Endothelial cell (in vitro differentiated cells): ENCODE measurements at regions not wholly inside any gene's neighbourhood (a gene's known extent, or its start where the extent isn't known, plus 50 kb on each side); places are given as distances from the start of the nearest gene placed in this dataset.
"Not testable (repeated sequence)": the region's sequence is repeated elsewhere in the genome, so short reads cannot be mapped to it uniquely, and the experiment has no call there.

ENCODE experiments used
- DNase-seq: peaks from one replicate; pipeline ENCODE4 v3.0.0; 2021; ENCODE audit warnings: low spot score
- H3K27ac Mint-ChIP-seq: one replicate; pipeline ENCODE4 v1.8.0; 2021; ENCODE audit warnings: mixed read lengths, inconsistent platforms; ENCODE audit not compliant: unreplicated experiment
- H3K27me3 Mint-ChIP-seq: one replicate; pipeline ENCODE4 v1.8.0; 2021; ENCODE audit warnings: mild to moderate bottlenecking, moderate library complexity, mixed read lengths, inconsistent platforms; ENCODE audit not compliant: unreplicated experiment
- H3K36me3 Mint-ChIP-seq: one replicate; pipeline ENCODE4 v1.8.0; 2021; ENCODE audit warnings: mild to moderate bottlenecking, low read depth, mixed read lengths, inconsistent platforms; ENCODE audit not compliant: unreplicated experiment
- H3K4me1 Mint-ChIP-seq: one replicate; pipeline ENCODE4 v1.8.0; 2021; ENCODE audit warnings: mild to moderate bottlenecking, mixed read lengths, inconsistent platforms; ENCODE audit not compliant: unreplicated experiment
- H3K4me3 Mint-ChIP-seq: one replicate; pipeline ENCODE4 v1.8.0; 2021; ENCODE audit warnings: mild to moderate bottlenecking, mixed read lengths, inconsistent platforms; ENCODE audit not compliant: unreplicated experiment
- H3K9me3 Mint-ChIP-seq: one replicate; pipeline ENCODE4 v1.8.0; 2021; ENCODE audit warnings: mixed read lengths, inconsistent platforms; ENCODE audit not compliant: unreplicated experiment
- TF ChIP-seq, protein P1 (sequence below): fragments of 200-600 bp; sonication (generic); IDR thresholded peaks from one replicate; pipeline ENCODE4 v1.5.0; 2021; ENCODE audit warnings: antibody characterized with exemption; ENCODE audit not compliant: unreplicated experiment

DNA sequence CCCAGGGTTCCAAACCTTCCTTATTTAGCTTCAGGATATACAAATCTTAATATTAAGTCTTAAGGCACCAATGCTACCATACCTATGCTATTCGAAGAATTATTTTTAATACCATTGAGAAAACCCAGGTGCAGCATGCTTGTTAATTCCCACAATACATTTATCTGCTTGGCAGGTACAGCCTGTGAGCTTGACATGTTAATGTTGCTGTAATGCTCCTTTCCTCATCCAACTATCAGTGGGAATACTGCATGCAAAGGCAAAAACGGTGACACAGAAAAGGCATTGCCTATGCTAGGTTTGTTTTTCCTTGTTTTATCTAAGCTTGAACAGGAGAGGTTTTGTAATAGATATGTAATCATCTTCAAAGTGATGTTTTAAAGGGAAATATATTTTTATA, 135.7 kb upstream of the COX7C start:
- Mint-ChIP-seq H3K4me1 (no peaks in the 10 kb centered on the region), H3K27ac (no peak overlapping the region), H3K9me3 (no peaks in the 10 kb centered on the region), H3K27me3 (no peaks in the 10 kb centered on the region), H3K36me3 (no peaks in the 10 kb centered on the region), H3K4me3 (no peak overlapping the region)
- no peak for DNase-seq
- TF ChIP-seq, protein P1, sequence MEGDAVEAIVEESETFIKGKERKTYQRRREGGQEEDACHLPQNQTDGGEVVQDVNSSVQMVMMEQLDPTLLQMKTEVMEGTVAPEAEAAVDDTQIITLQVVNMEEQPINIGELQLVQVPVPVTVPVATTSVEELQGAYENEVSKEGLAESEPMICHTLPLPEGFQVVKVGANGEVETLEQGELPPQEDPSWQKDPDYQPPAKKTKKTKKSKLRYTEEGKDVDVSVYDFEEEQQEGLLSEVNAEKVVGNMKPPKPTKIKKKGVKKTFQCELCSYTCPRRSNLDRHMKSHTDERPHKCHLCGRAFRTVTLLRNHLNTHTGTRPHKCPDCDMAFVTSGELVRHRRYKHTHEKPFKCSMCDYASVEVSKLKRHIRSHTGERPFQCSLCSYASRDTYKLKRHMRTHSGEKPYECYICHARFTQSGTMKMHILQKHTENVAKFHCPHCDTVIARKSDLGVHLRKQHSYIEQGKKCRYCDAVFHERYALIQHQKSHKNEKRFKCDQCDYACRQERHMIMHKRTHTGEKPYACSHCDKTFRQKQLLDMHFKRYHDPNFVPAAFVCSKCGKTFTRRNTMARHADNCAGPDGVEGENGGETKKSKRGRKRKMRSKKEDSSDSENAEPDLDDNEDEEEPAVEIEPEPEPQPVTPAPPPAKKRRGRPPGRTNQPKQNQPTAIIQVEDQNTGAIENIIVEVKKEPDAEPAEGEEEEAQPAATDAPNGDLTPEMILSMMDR: no peak

DNA sequence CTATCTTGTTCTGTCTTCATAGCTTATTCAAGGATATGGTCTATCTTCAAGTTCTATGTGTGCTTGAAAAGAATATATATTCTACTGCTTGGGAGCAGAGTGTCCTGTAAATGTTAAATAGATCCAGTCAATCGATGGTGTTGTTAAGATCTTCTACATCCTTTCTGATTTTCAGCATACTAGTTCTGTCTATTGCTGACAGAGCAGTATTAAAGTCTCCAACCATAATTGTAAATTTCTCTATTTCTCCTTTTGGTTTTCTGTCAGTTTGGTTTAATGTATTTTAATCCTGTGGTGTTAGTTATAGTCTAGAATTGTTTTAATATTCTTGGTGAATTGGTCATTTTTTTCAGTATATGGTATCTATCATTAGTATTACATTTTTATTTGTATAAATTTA, 124.0 kb upstream of the COX7C start:
- no peak for DNase-seq
- Mint-ChIP-seq H3K27ac (no peak overlapping the region), H3K4me1 (peaks cover 4% of the 10 kb centered on the region), H3K4me3 (no peak overlapping the region), H3K27me3 (no peaks in the 10 kb centered on the region), H3K9me3 (no peaks in the 10 kb centered on the region), H3K36me3 (no peaks in the 10 kb centered on the region)
- TF ChIP-seq, protein P1: no peak

DNA sequence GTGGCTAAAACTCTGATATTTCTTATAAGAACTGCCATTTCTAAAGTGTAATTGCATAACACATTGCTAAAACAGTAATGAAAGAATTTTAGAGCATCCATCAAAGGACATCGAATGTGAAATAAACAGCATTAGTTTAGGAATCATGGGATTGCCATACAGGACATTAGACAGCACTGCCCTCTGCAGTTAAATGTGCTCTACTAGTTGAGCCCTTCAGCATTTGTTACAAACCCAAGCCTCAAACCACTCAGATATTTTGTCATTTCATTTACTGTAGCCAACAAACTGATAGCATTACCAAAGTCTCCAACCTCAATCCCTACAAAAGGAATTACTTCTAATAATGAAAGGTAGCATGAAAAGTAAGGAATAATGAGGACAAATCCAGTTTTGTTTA, 116.8 kb upstream of the COX7C start:
- no peaks in the 10 kb centered on the region for H3K4me1 Mint-ChIP-seq
- peak; percentile 3 for DNase-seq

GRCh38 chr5:86507574-86507973, 110.2 kb upstream of the COX7C start:
- no peak overlapping the region for H3K4me3 Mint-ChIP-seq
- DNase-seq: no peak
- no peak overlapping the region for H3K27ac Mint-ChIP-seq
- peaks cover 1% of the 10 kb centered on the region for H3K27me3 Mint-ChIP-seq
- no peaks in the 10 kb centered on the region for H3K4me1 Mint-ChIP-seq
- no peaks in the 10 kb centered on the region for H3K9me3 Mint-ChIP-seq
- H3K36me3 Mint-ChIP-seq: peaks cover 3% of the 10 kb centered on the region
- TF ChIP-seq, protein P1: no peak

More for the DNA sequence above, 116.8 kb upstream of the COX7C start:
- TF ChIP-seq, protein P1: no peak
- Mint-ChIP-seq H3K27me3 (no peaks in the 10 kb centered on the region), H3K4me3 (no peak overlapping the region), H3K9me3 (no peaks in the 10 kb centered on the region), H3K36me3 (no peaks in the 10 kb centered on the region), H3K27ac (no peak overlapping the region)

DNA sequence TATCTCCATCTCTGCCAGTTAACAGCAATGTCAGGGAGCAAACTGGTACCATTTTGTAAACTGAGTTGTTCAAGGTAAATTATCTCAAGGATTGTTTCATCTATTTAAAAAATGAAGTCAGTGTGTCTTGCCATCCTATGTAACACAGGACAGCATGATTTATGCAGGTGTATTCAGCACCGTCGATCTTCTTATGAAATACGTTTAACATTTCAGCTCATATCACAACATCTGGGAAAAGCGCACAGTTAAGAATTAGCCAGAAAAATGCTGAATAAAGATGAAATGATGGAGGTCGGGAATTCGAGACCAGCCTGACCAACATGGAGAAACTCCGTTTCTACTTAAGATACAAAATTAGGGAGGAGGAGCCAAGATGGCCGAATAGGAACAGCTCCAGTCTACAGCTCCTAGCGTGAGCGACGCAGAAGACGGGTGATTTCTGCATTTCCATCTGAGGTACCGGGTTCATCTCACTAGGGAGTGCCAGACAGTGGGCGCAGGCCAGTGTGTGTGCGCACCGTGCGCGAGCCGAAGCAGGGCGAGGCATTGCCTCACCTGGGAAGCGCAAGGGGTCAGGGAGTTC, 107.3 kb upstream of the COX7C start:
- H3K4me3 Mint-ChIP-seq, H3K27ac Mint-ChIP-seq, H3K36me3 Mint-ChIP-seq, H3K27me3 Mint-ChIP-seq, H3K9me3 Mint-ChIP-seq, H3K4me1 Mint-ChIP-seq, DNase-seq: not testable (repeated sequence)

- Mint-ChIP-seq H3K27ac (no peak overlapping the region), H3K9me3 (no peaks in the 10 kb centered on the region), H3K27me3 (no peaks in the 10 kb centered on the region), H3K4me1 (no peaks in the 10 kb centered on the region), H3K36me3 (no peaks in the 10 kb centered on the region), H3K4me3 (no peak overlapping the region)
- TF ChIP-seq, protein P1: no peak
- no peak for DNase-seq
Measured at GRCh38 chr5:86523718-86524117, 94.0 kb upstream of the COX7C start.
